BE2C (cell line): ENCODE measurements at regions not wholly inside any gene's neighbourhood (a gene's known extent, or its start where the extent isn't known, plus 50 kb on each side); places are given as distances from the start of the nearest gene placed in this dataset.

Experiments
- DNase-seq: peaks from one replicate; pipeline ENCODE4 v3.0.0-alpha.2; 2020
- H3K27me3 ChIP-seq: fragments of 250-450 bp; sonication (Bioruptor Pico); 2 replicates; pipeline ENCODE4 v1.5.1; 2020; ENCODE audit warnings: mild to moderate bottlenecking
- H3K36me3 ChIP-seq: fragments of 250-450 bp; sonication (Bioruptor Pico); 2 replicates; pipeline ENCODE4 v1.5.1; 2020; ENCODE audit warnings: mild to moderate bottlenecking
- H3K4me1 ChIP-seq: fragments of 250-450 bp; sonication (Bioruptor Pico); 2 replicates; pipeline ENCODE4 v1.5.1; 2020
- H3K4me3 ChIP-seq: 2 replicates; pipeline ENCODE4 v1.5.1; 2011; ENCODE audit warnings: low read depth, low read length
- H3K9me3 ChIP-seq: fragments of 250-450 bp; sonication (Bioruptor Pico); 2 replicates; pipeline ENCODE4 v1.5.1; 2020
- TF ChIP-seq, protein P1 (sequence below): IDR thresholded peaks from 2 replicates; pipeline ENCODE4 v1.5.1; 2012; ENCODE audit warnings: mild to moderate bottlenecking, low read depth, low read length

DNA sequence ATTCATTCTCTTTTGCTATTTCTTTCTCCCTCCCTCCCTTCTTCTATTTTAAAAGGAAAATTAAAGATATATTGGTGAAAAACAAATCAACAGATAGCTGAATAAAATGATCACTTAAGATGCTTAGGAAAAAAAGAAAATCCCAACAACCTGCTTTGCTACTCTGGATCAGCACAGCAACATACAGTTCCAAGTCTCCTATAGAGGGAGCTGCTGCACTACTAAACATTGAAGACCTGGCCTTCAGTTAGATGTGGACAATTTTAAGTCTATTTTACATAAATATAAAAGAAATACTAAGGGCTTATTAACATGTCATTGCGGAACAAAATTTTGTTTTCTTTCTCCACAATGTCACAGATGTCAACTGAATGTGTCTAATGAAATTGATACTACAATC is 226.4 kb downstream of the MAGEB5 start:
- Histone ChIP-seq H3K36me3 (no peaks in the 10 kb centered on the region), H3K9me3 (no peaks in the 10 kb centered on the region), H3K4me3 (no peak overlapping the region), H3K27me3 (no peaks in the 10 kb centered on the region), H3K4me1 (no peaks in the 10 kb centered on the region)
- DNase-seq = no peak
- TF ChIP-seq, protein P1, sequence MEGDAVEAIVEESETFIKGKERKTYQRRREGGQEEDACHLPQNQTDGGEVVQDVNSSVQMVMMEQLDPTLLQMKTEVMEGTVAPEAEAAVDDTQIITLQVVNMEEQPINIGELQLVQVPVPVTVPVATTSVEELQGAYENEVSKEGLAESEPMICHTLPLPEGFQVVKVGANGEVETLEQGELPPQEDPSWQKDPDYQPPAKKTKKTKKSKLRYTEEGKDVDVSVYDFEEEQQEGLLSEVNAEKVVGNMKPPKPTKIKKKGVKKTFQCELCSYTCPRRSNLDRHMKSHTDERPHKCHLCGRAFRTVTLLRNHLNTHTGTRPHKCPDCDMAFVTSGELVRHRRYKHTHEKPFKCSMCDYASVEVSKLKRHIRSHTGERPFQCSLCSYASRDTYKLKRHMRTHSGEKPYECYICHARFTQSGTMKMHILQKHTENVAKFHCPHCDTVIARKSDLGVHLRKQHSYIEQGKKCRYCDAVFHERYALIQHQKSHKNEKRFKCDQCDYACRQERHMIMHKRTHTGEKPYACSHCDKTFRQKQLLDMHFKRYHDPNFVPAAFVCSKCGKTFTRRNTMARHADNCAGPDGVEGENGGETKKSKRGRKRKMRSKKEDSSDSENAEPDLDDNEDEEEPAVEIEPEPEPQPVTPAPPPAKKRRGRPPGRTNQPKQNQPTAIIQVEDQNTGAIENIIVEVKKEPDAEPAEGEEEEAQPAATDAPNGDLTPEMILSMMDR = no peak

DNA sequence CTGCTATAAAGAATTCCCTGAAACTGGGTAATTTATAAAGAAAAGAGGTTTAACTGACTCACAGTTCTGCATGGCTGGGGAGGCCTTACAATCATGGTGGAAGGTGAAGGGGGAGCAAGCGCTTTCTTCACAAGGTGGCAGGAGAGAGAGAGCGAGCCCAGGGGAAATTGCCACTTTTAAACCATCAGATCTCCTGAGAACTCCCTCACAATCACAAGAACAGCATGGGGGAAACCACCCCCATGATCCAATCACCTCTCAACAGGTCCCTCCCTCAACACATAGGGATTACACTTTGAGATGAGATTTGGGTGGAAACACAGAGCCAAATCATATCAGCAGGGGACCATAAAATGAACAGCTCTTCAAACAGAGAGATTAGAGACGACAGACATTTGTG is 198.6 kb downstream of the MAGEB5 start:
- Histone ChIP-seq H3K27me3 (no peaks in the 10 kb centered on the region), H3K9me3 (no peaks in the 10 kb centered on the region), H3K36me3 (no peaks in the 10 kb centered on the region), H3K4me3 (no peak overlapping the region), H3K4me1 (no peaks in the 10 kb centered on the region)
- no peak for DNase-seq
- TF ChIP-seq, protein P1 = no peak

DNA sequence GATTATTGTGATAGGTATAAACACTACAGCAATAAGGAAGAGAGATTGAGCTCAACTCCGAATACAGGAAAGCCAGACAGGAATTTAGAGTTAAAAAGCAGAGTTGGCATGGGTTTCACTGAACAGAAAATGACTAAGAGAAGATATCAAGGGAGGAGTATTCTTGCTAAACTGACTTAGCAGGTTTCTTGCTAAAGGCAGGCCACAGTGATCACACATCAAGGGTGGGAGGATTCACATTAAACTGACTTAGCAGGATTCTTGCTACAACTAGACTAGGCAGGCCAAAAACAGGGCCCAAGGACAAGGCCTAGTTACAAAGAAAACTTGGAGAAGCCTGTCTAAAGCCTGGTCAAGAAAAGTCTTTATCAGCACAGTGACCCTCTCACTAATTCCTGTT is 195.1 kb downstream of the MAGEB5 start:
- no peak for DNase-seq
- Histone ChIP-seq H3K27me3 (no peaks in the 10 kb centered on the region), H3K4me3 (no peak overlapping the region), H3K4me1 (no peaks in the 10 kb centered on the region), H3K9me3 (no peaks in the 10 kb centered on the region), H3K36me3 (no peaks in the 10 kb centered on the region)
- TF ChIP-seq, protein P1 = no peak

DNA sequence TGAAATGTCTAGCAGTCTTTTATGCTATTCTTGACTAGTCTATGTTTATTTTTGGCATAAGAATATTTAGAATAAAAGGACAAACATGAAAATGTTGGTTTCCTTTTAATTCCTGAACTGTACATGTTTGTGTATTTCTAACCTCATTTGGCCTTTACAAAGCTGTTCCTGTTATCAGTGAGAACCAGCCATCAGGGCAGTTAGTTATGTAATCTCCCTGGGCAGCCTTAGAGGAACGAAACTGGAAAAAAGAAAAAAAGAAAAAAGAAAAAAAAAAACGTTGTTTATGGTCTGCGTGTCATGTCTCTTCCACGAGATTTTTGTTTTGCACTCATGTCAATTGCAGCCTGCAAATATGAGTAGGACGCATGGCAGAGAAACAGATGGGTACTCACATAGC is 193.7 kb downstream of the MAGEB5 start:
- Histone ChIP-seq H3K4me1 (no peaks in the 10 kb centered on the region), H3K9me3 (no peaks in the 10 kb centered on the region), H3K36me3 (no peaks in the 10 kb centered on the region), H3K4me3 (no peak overlapping the region), H3K27me3 (no peaks in the 10 kb centered on the region)
- no peak for DNase-seq
- TF ChIP-seq, protein P1 = no peak

DNA sequence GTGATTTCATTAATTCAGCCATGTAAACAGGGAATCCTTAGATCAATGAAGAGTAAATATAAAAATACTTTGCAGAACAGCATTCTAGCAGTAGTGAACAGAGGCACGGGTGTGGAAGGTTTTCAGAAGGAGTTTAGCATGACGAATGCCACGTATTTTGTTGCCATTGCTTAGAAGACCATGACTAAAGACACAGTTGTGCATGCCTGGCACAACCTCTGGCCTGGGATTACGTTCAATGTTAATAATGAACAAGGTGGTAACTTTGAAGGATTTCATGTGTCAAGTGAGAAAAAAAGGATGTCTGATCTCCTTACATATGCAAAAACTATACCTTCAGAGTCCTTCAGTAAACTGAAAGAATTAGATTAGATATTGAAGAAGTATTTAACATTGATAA is 171.9 kb downstream of the MAGEB5 start:
- Histone ChIP-seq H3K36me3 (no peaks in the 10 kb centered on the region), H3K9me3 (no peaks in the 10 kb centered on the region), H3K27me3 (no peaks in the 10 kb centered on the region), H3K4me1 (no peaks in the 10 kb centered on the region), H3K4me3 (no peak overlapping the region)
- DNase-seq = no peak
- TF ChIP-seq, protein P1 = no peak

DNA sequence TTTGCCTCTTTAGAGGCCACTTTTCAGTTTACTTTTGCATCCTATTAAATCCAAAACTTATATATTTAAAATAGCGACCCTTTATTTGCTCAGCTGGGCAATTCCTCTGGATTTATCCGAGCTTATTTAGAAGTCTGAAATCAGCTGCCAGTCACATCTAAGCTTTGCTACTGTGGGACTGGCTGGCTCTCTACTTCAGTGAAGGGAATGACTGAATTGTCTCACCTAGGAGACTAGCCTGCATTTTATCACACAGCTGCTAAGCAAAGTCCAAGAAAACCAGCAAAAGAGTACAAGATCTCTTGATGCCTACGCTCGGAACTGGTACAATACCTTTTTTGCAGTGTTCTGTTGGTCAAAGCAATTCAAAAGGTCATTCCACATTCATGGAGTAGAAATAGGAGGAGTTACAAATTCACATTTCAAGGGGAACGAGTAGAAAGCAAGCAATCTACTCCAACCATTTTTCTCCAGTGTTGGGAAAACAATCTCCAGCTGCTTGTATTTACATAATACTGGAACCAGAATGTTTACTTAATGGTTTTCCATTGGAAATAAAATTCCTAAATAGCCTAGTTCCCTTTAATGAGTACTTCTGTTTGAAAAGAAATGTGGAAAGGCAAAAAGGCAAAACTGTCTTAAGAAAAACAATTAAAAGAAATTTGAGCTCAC is 160.2 kb downstream of the MAGEB5 start:
- no peaks in the 10 kb centered on the region for H3K4me1 ChIP-seq
- no peaks in the 10 kb centered on the region for H3K9me3 ChIP-seq
- no peaks in the 10 kb centered on the region for H3K27me3 ChIP-seq
- H3K36me3 ChIP-seq = no peaks in the 10 kb centered on the region
- H3K4me3 ChIP-seq = no peak overlapping the region
- no peak for DNase-seq
- TF ChIP-seq, protein P1 = no peak
